ENCODE measurements at regions not wholly inside any gene's neighbourhood (a gene's known extent, or its start where the extent isn't known, plus 50 kb on each side); places are given as distances from the start of the nearest gene placed in this dataset.

DNA sequence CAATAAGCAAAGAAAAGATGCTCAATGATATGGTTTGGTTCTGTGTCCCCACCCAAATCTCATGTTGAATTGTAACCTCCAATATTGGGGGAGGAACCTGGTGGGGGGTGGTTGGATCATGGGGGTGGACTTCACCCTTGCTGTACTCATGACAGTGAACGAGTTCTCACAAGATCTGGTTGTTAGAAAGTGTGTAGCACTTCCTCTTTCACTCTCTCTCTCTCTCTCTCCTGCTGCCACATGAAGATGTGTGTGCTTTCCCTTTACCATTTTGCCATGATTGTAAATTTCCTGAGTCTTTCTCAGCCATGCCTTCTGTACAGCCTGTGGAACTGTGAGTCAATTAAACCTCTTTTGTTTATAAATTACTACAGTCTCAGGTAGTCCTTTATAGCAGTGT lies 248.4 kb downstream of the HHIPL2 start:
- H3K9me3 ChIP-seq (ENCODE audit: control insufficient read depth in 4 of 4, insufficient read depth in 3 of 4, low read length in 3 of 4), result peaks cover 0 to 3% (median 0%) of the 10 kb centered on the region in 4 donors
- no peak for DNase-seq
- H3K27me3 ChIP-seq (ENCODE audit: control insufficient read depth in 3 of 3, insufficient read depth in 3 of 3, low read length in 2 of 3), result no peaks in the 10 kb centered on the region
- ATAC-seq (ENCODE audit: insufficient read depth, low FRiP score), result no peak
- 38 to 70% methylated on average over 1 of the region's 1 CpG for WGBS, 2 donors
- TF ChIP-seq CTCF (IDR thresholded peaks at IDR 0.05; ENCODE audit: control extremely low read depth, extremely low read depth), result no peak
- H3K4me1 ChIP-seq (ENCODE audit: control insufficient read depth in 5 of 5, insufficient read depth in 5 of 5, low read length in 5 of 5), result no peaks in the 10 kb centered on the region
- H3K36me3 ChIP-seq (ENCODE audit: control insufficient read depth in 4 of 4, insufficient read depth in 4 of 4, low read length in 4 of 4), result no peaks in the 10 kb centered on the region
- H3K27ac ChIP-seq (ENCODE audit: low read depth in 1 of 2, low read length in 1 of 2), result no peak overlapping the region
- H3K4me3 ChIP-seq, result no peak overlapping the region
- no peak overlapping the region for H3K9ac ChIP-seq (ENCODE audit: insufficient read depth in 1 of 2, low read length in 2 of 2)

GRCh38 chr1:222290866-222291265 lies 257.0 kb downstream of the HHIPL2 start:
- Histone ChIP-seq H3K27me3 (ENCODE audit: control insufficient read depth in 3 of 3, insufficient read depth in 3 of 3, low read length in 2 of 3) (no peaks in the 10 kb centered on the region), H3K36me3 (ENCODE audit: control insufficient read depth in 4 of 4, insufficient read depth in 4 of 4, low read length in 4 of 4) (no peaks in the 10 kb centered on the region), H3K9me3 (ENCODE audit: control insufficient read depth in 4 of 4, insufficient read depth in 3 of 4, low read length in 3 of 4) (peaks cover 0 to 2% (median 0%) of the 10 kb centered on the region in 4 donors), H3K27ac (ENCODE audit: low read depth in 1 of 2, low read length in 1 of 2) (no peak overlapping the region), H3K9ac (ENCODE audit: insufficient read depth in 1 of 2, low read length in 2 of 2) (no peak overlapping the region), H3K4me3 (no peak overlapping the region), H3K4me1 (ENCODE audit: control insufficient read depth in 5 of 5, insufficient read depth in 5 of 5, low read length in 5 of 5) (no peaks in the 10 kb centered on the region)
- TF ChIP-seq CTCF (IDR thresholded peaks at IDR 0.05; ENCODE audit: control extremely low read depth, extremely low read depth), result no peak
- WGBS, 2 donors, result 91 to 93% methylated on average over 2 of the region's 2 CpGs
- ATAC-seq (ENCODE audit: insufficient read depth, low FRiP score) (no peak), DNase-seq (no peak)

DNA sequence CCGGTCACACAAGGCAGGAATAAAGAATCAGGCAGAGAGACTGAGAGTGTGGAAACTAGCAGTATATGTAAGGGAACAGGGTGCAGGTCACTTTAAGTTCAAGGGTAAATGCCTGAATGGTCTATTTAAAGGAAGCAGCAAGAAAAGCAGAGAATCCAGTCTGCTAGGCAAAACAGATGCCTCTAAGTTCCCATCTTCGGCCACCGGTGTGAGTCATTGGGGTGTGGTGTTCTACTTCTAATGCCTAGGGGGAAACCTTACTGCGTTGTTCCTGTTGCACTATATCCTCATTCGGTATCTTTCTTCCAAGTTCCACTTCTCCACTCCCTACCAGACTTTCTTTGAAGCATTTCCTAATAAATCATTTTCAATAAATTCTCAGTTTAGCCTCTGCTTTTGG lies 259.9 kb downstream of the HHIPL2 start:
- no peaks in the 10 kb centered on the region for H3K27me3 ChIP-seq (ENCODE audit: control insufficient read depth in 3 of 3, insufficient read depth in 3 of 3, low read length in 2 of 3)
- no peak for DNase-seq
- no peak overlapping the region for H3K27ac ChIP-seq (ENCODE audit: low read depth in 1 of 2, low read length in 1 of 2)
- TF ChIP-seq CTCF (IDR thresholded peaks at IDR 0.05; ENCODE audit: control extremely low read depth, extremely low read depth), result no peak
- H3K36me3 ChIP-seq (ENCODE audit: control insufficient read depth in 4 of 4, insufficient read depth in 4 of 4, low read length in 4 of 4), result no peaks in the 10 kb centered on the region
- WGBS, 2 donors, result 54 to 56% methylated on average over 5 of the region's 5 CpGs
- H3K4me1 ChIP-seq (ENCODE audit: control insufficient read depth in 5 of 5, insufficient read depth in 5 of 5, low read length in 5 of 5), result peaks cover 0 to 6% (median 0%) of the 10 kb centered on the region in 5 donors
- H3K9me3 ChIP-seq (ENCODE audit: control insufficient read depth in 4 of 4, insufficient read depth in 3 of 4, low read length in 3 of 4), result no peaks in the 10 kb centered on the region
- H3K9ac ChIP-seq (ENCODE audit: insufficient read depth in 1 of 2, low read length in 2 of 2), result no peak overlapping the region
- no peak for ATAC-seq (ENCODE audit: insufficient read depth, low FRiP score)
- H3K4me3 ChIP-seq, result no peak overlapping the region

DNA sequence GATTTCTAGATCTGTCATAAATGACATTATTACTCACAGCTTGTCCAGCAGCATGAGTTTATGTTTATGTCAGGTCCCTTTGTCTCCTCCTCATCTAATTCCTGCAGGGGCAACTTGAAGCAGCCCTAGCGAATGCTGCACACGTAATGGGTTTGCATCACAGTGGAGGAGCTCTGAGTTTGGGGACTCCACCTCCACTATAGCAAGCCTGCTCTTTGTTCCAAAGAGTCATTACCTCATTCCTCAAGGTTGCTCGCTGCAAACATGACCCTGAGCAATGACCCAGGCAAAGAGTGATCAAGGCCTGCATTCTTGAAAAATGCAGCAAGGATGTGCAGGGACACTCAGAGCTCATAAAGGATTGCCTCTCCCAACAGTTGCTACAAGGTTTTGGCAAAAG lies 261.9 kb downstream of the HHIPL2 start:
- Histone ChIP-seq H3K9me3 (ENCODE audit: control insufficient read depth in 4 of 4, insufficient read depth in 3 of 4, low read length in 3 of 4) (no peaks in the 10 kb centered on the region), H3K4me3 (no peak overlapping the region), H3K27ac (ENCODE audit: low read depth in 1 of 2, low read length in 1 of 2) (no peak overlapping the region), H3K27me3 (ENCODE audit: control insufficient read depth in 3 of 3, insufficient read depth in 3 of 3, low read length in 2 of 3) (no peaks in the 10 kb centered on the region), H3K4me1 (ENCODE audit: control insufficient read depth in 5 of 5, insufficient read depth in 5 of 5, low read length in 5 of 5) (peaks cover 0 to 10% (median 0%) of the 10 kb centered on the region in 5 donors), H3K36me3 (ENCODE audit: control insufficient read depth in 4 of 4, insufficient read depth in 4 of 4, low read length in 4 of 4) (no peaks in the 10 kb centered on the region), H3K9ac (ENCODE audit: insufficient read depth in 1 of 2, low read length in 2 of 2) (no peak overlapping the region)
- 71 to 84% methylated on average over 3 of the region's 3 CpGs for WGBS, 2 donors
- ATAC-seq (ENCODE audit: insufficient read depth, low FRiP score) (no peak), DNase-seq (no peak)
- no peak for TF ChIP-seq CTCF (IDR thresholded peaks at IDR 0.05; ENCODE audit: control extremely low read depth, extremely low read depth)

Data from lung (tissue), 11 donors.